ENCODE measurements at regions not wholly inside any gene's neighbourhood (a gene's known extent, or its start where the extent isn't known, plus 50 kb on each side); places are given as distances from the start of the nearest gene placed in this dataset.
"Not testable (repeated sequence)": the region's sequence is repeated elsewhere in the genome, so short reads cannot be mapped to it uniquely, and the experiment has no call there.

GRCh38 chr3:5347486-5347885 lies 160.0 kb downstream of the EDEM1 start:
- in situ Hi-C loops (cut with MboI; ENCODE audit: low sequenced_read_pairs), result no loop called here

GRCh38 chr3:5348229-5348902 lies 160.9 kb downstream of the EDEM1 start:
- in situ Hi-C loops (cut with MboI; ENCODE audit: low sequenced_read_pairs), result no loop called here

- in situ Hi-C loops (cut with MboI; ENCODE audit: low sequenced_read_pairs), result no loop called here
Measured at GRCh38 chr3:5349343-5349742, 161.8 kb downstream of the EDEM1 start.

- in situ Hi-C loops (cut with MboI; ENCODE audit: low sequenced_read_pairs), result no loop called here
Measured at GRCh38 chr3:5357089-5357488, 169.6 kb downstream of the EDEM1 start.

GRCh38 chr3:5358911-5359310 lies 171.4 kb downstream of the EDEM1 start:
- in situ Hi-C loops (cut with MboI; ENCODE audit: low sequenced_read_pairs), result no loop called here

GRCh38 chr3:5360453-5360852 lies 172.9 kb downstream of the EDEM1 start:
- in situ Hi-C loops (cut with MboI; ENCODE audit: low sequenced_read_pairs), result no loop called here

GRCh38 chr3:5366746-5367145 lies 179.2 kb downstream of the EDEM1 start:
- in situ Hi-C loops (cut with MboI; ENCODE audit: low sequenced_read_pairs), result no loop called here

GRCh38 chr3:5371555-5371954 lies 184.0 kb downstream of the EDEM1 start:
- in situ Hi-C loops (cut with MboI; ENCODE audit: low sequenced_read_pairs), result not testable (repeated sequence)

- in situ Hi-C loops (cut with MboI; ENCODE audit: low sequenced_read_pairs), result no loop called here
Measured at GRCh38 chr3:5376761-5377160, 189.3 kb downstream of the EDEM1 start.

GRCh38 chr3:5379266-5379665 lies 191.8 kb downstream of the EDEM1 start:
- in situ Hi-C loops (cut with MboI; ENCODE audit: low sequenced_read_pairs), result not testable (repeated sequence)

GRCh38 chr3:5383486-5384263 lies 196.2 kb downstream of the EDEM1 start:
- in situ Hi-C loops (cut with MboI; ENCODE audit: low sequenced_read_pairs), result not testable (repeated sequence)

- in situ Hi-C loops (cut with MboI; ENCODE audit: low sequenced_read_pairs), result no loop called here
Measured at GRCh38 chr3:5384557-5385236, 197.2 kb downstream of the EDEM1 start.

- in situ Hi-C loops (cut with MboI; ENCODE audit: low sequenced_read_pairs), result no loop called here
Measured at GRCh38 chr3:5388091-5388490, 200.6 kb downstream of the EDEM1 start.

- in situ Hi-C loops (cut with MboI; ENCODE audit: low sequenced_read_pairs), result no loop called here
Measured at GRCh38 chr3:5389057-5389456, 201.6 kb downstream of the EDEM1 start.

GRCh38 chr3:5390221-5390620 lies 202.7 kb downstream of the EDEM1 start:
- in situ Hi-C loops (cut with MboI; ENCODE audit: low sequenced_read_pairs), result no loop called here

GRCh38 chr3:5390936-5391625 lies 203.6 kb downstream of the EDEM1 start:
- in situ Hi-C loops (cut with MboI; ENCODE audit: low sequenced_read_pairs), result no loop called here

GRCh38 chr3:5401002-5401401 lies 213.5 kb downstream of the EDEM1 start:
- in situ Hi-C loops (cut with MboI; ENCODE audit: low sequenced_read_pairs), result no loop called here

- in situ Hi-C loops (cut with MboI; ENCODE audit: low sequenced_read_pairs), result no loop called here
Measured at GRCh38 chr3:5404718-5405117, 217.2 kb downstream of the EDEM1 start.

- in situ Hi-C loops (cut with MboI; ENCODE audit: low sequenced_read_pairs), result no loop called here
Measured at GRCh38 chr3:5411786-5412185, 224.3 kb downstream of the EDEM1 start.

- in situ Hi-C loops (cut with MboI; ENCODE audit: low sequenced_read_pairs), result no loop called here
Measured at GRCh38 chr3:5423076-5423475, 235.6 kb downstream of the EDEM1 start.

- in situ Hi-C loops (cut with MboI; ENCODE audit: low sequenced_read_pairs), result no loop called here
Measured at GRCh38 chr3:5423523-5423922, 236.0 kb downstream of the EDEM1 start.
